ENCODE measurements at regions not wholly inside any gene's neighbourhood (a gene's known extent, or its start where the extent isn't known, plus 50 kb on each side); places are given as distances from the start of the nearest gene placed in this dataset.
A peak's percentile ranks its signal among the peaks of the same experiment; 100 is the strongest.

DNA sequence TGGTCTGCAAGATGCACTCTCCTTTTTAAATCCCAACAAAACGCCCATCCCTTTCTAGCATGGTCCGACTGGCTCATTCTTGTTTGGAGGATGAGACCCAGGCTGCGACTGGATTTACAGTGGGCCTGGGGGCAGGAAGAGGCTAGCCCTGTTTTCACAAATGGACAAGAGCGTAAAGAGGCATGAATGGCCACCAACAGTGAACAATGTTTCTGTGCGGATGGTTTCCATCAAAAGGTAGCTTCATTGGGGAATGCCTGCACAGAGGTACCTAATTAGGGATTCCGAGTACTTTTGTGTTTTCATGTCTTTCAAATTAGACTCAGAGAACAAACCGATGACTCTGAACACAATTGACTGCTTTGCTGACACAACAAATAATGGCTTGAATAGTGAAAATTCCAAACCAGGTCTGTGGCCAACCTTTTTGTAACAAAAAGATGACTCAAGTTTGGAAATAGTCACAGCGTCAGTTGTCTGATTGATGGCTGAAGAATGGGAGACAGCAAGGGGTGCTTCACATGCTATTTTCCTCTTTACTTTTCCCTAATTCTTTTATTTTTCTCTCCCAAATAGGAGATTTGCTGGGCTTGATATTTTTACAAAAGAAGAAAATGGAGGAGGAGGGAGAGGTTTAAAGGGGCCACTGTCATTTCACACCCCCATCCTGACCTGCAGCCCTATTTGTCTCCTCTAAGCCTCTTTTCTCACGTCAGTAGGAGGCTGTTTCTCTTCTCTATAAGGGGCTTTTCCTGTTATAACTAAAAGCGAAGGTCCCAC, 208.1 kb upstream of the S1PR3 start:
- TF ChIP-seq, protein P1, sequence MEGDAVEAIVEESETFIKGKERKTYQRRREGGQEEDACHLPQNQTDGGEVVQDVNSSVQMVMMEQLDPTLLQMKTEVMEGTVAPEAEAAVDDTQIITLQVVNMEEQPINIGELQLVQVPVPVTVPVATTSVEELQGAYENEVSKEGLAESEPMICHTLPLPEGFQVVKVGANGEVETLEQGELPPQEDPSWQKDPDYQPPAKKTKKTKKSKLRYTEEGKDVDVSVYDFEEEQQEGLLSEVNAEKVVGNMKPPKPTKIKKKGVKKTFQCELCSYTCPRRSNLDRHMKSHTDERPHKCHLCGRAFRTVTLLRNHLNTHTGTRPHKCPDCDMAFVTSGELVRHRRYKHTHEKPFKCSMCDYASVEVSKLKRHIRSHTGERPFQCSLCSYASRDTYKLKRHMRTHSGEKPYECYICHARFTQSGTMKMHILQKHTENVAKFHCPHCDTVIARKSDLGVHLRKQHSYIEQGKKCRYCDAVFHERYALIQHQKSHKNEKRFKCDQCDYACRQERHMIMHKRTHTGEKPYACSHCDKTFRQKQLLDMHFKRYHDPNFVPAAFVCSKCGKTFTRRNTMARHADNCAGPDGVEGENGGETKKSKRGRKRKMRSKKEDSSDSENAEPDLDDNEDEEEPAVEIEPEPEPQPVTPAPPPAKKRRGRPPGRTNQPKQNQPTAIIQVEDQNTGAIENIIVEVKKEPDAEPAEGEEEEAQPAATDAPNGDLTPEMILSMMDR (IDR thresholded peaks at IDR 0.05; ENCODE audit: low read depth, low read length) = no peak
- no peak for DNase-seq (ENCODE audit: extremely low read depth, low read depth)

DNA sequence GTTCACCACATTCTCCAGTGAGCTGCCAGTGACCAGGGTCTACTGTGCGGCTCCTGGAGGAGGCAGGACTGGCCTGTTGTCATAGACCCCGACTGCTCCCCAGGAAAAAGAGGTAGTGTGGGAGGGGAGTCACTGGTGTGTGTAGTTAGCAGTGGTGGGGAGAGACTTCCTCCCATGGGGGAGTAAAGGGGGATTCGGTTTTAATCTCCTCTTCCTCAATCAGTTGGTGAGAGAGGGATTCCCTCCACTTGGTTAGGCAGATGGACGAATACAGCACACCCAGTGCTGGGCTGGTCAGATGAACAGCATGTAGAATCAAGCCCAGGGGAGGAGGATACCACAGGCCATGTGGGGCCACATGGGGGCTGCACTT, 207.6 kb upstream of the S1PR3 start:
- TF ChIP-seq, protein P1 (IDR thresholded peaks at IDR 0.05; ENCODE audit: low read depth, low read length) = no peak
- DNase-seq (ENCODE audit: extremely low read depth, low read depth) = no peak

- TF ChIP-seq, protein P1 (IDR thresholded peaks at IDR 0.05; ENCODE audit: low read depth, low read length) = no peak
- no peak for DNase-seq (ENCODE audit: extremely low read depth, low read depth)
These were observed 206.3 kb upstream of the S1PR3 start for GRCh38 chr9:88784960-88785359.

DNA sequence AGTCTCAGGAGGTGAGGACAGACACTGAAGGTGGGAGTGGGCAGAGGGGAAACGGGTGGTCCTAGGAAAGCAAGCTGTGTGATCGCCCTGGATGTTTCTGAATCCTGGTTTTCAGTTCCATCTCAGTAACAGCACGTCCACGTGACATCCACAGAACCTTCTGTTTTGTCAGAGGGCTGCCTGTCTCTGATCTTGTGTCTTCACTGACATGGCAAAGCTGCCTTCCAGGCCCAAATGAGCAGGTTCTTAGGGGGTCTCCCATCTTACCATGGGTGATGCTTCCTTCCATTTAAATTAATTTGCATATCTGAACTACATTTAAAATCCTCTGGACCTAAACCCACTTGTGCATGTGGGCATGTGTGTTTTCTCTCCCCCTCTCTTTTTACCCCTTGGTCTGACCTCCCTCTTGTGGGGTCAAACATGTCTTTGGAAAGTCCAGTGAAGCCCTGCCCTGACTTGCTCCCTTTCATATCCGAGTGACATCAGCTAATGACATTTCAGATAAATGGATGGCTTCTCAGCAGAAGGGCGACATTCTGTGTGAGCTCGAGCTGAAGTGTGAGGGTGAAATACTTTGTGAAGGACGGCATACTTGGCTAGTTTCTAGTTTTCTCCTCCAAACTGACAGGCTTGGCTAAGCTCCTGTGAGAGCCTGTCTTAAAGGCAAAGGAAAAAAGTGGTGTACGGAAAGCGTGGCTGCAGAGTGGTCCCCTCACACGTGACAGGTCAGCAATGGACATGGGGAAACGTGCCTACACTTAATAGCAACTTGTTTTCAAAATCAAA, 204.8 kb upstream of the S1PR3 start:
- DNase-seq (ENCODE audit: extremely low read depth, low read depth) = no peak
- TF ChIP-seq, protein P1 (IDR thresholded peaks at IDR 0.05; ENCODE audit: low read depth, low read length) = no peak

GRCh38 chr9:88789785-88790184, 201.5 kb upstream of the S1PR3 start:
- no peak for DNase-seq (ENCODE audit: extremely low read depth, low read depth)
- TF ChIP-seq, protein P1 (IDR thresholded peaks at IDR 0.05; ENCODE audit: low read depth, low read length) = no peak

DNA sequence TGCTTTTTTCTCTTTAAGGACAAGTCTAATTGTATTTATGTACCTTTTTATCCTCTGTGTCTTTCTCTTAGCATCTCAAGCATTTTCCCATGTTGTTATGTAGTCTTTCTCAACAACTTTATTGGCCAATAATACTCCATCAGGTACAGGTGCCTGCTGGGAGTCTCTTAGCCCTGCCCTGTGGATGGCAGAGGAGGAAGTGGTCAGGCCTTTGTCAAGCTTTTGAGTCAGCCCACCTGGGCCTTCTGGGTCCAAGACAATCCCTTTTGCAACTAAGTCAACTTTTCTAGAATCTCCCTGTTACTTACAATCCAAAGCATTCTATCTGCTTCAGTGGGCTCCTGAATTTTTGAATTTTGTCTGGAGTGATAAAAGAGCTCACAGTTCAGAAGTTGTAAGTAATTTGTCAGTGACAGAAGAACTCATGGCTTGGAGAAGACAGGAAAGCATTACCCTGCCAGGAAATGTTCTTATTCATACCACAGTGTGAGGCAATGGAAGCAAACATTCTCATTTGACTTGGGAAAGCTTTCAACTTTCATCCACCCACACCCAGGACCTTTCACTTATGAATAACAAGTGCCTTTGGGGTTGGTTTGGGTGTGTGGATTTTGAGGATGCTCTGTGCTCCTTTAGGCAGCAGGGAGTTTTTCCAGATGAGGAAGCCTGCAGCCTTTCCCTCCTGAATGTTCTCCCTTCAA, 200.0 kb upstream of the S1PR3 start:
- DNase-seq (ENCODE audit: extremely low read depth, low read depth) = peak; percentile 73
- TF ChIP-seq, protein P1 (IDR thresholded peaks at IDR 0.05; ENCODE audit: low read depth, low read length) = no peak

DNA sequence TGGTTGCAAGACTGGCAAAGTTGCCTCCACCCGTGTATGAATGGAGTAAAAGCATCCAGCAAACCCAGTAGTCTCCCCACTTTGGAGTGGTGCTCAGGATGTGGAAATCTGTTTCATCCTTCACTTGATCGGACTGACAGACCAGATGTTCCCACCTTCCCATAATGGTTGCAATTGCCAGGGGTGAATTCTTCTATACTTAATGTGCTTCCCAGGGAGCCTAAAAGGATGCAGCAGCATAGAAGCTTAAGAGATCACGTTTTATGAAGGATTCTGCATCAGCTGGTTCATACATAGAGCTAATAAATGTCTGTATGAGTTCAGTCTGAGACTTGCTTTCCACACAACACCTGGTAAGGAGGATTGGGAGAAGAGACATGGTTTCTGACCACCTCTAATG, 198.8 kb upstream of the S1PR3 start:
- TF ChIP-seq, protein P1 (IDR thresholded peaks at IDR 0.05; ENCODE audit: low read depth, low read length) = no peak

More for the DNA sequence above, 198.8 kb upstream of the S1PR3 start:
- DNase-seq (ENCODE audit: extremely low read depth, low read depth) = no peak
